Left lung (tissue), 4 donors: ENCODE measurements at regions not wholly inside any gene's neighbourhood (a gene's known extent, or its start where the extent isn't known, plus 50 kb on each side); places are given as distances from the start of the nearest gene placed in this dataset.

Experiments used
- ATAC-seq: fragments of 200-7000 bp; cut with Tn5 transposase; one replicate; pipeline ENCODE4 v1.9.1; 2020; ENCODE audit warnings: moderate library complexity
- DNase-seq, 4 donors: peaks; one replicate each; pipeline ENCODE4 v3.0.0-alpha.2; 2013 to 2020
- H3K27ac ChIP-seq, 2 donors: fragments of 200-600 bp; sonication (generic) in 1 of 2; one replicate each; pipeline versions ENCODE4 v1.5.0 to v1.8.0; 2020 to 2021
- H3K27me3 ChIP-seq, 2 donors: fragments of 200-600 bp; sonication (generic) in 1 of 2; one replicate each; pipeline versions ENCODE4 v1.5.0 to v1.8.0; 2020 to 2021
- H3K36me3 ChIP-seq, 2 donors: fragments of 200-600 bp; sonication (generic) in 1 of 2; one replicate each; pipeline versions ENCODE4 v1.5.0 to v1.8.0; 2020 to 2021
- H3K4me1 ChIP-seq, 2 donors: fragments of 200-600 bp; one replicate each; pipeline ENCODE4 v1.8.0; 2021
- H3K4me3 ChIP-seq, 2 donors: fragments of 200-600 bp; sonication (generic) in 1 of 2; one replicate each; pipeline versions ENCODE4 v1.5.0 to v1.8.0; 2020 to 2021; ENCODE audit warnings: mild to moderate bottlenecking in 1 of 2
- H3K9me3 ChIP-seq, 2 donors: fragments of 200-600 bp; sonication (generic) in 1 of 2; one replicate each; pipeline versions ENCODE4 v1.5.0 to v1.8.0; 2020 to 2021
- CTCF ChIP-seq, 2 donors: fragments of 200-600 bp; sonication (generic) in 1 of 2; IDR thresholded peaks; one replicate each; pipeline versions ENCODE4 v1.5.0 to v1.8.0; 2021; ENCODE audit warnings: antibody characterized with exemption in 2 of 2
- intact Hi-C, 2 donors: fragments of 100-400 bp; cut with DNase I; formaldehyde crosslinking; loops; one replicate each; pipeline versions ENCODE4 v1.11.2 to v1.14.2; 2022
- donor health status: DM: no; HTN: yes; CAD: no.
- donor health status: DM: no; HTN: no; CAD: no.

- H3K4me3 ChIP-seq = no peak overlapping the region
- H3K27ac ChIP-seq = no peak overlapping the region
- H3K27me3 ChIP-seq = peaks cover 0 to 23% of the 10 kb centered on the region in 2 donors
- TF ChIP-seq CTCF (IDR thresholded peaks at IDR 0.05) = no peak
- H3K36me3 ChIP-seq = no peaks in the 10 kb centered on the region
- no peaks in the 10 kb centered on the region for H3K9me3 ChIP-seq
- intact Hi-C loops = no loop called here
- no peak for DNase-seq
- ATAC-seq = no peak
- H3K4me1 ChIP-seq = no peaks in the 10 kb centered on the region
Measured at GRCh38 chr11:131301306-131301705, 69.1 kb upstream of the NTM start.

GRCh38 chr11:131302836-131303235, 67.6 kb upstream of the NTM start:
- Histone ChIP-seq H3K4me1 (no peaks in the 10 kb centered on the region), H3K4me3 (no peak overlapping the region), H3K9me3 (no peaks in the 10 kb centered on the region), H3K36me3 (no peaks in the 10 kb centered on the region), H3K27ac (no peak overlapping the region), H3K27me3 (peaks cover 0 to 24% of the 10 kb centered on the region in 2 donors)
- ATAC-seq = no peak
- intact Hi-C loops = no loop called here
- no peak for DNase-seq
- no peak for TF ChIP-seq CTCF (IDR thresholded peaks at IDR 0.05)

GRCh38 chr11:131303611-131304119, 66.8 kb upstream of the NTM start:
- no peaks in the 10 kb centered on the region for H3K36me3 ChIP-seq
- H3K27ac ChIP-seq = no peak overlapping the region
- intact Hi-C loops = no loop called here
- no peak for TF ChIP-seq CTCF (IDR thresholded peaks at IDR 0.05)
- no peak for ATAC-seq
- no peaks in the 10 kb centered on the region for H3K4me1 ChIP-seq
- no peaks in the 10 kb centered on the region for H3K9me3 ChIP-seq
- no peak for DNase-seq
- no peak overlapping the region for H3K4me3 ChIP-seq
- H3K27me3 ChIP-seq = peaks cover 0 to 24% of the 10 kb centered on the region in 2 donors

GRCh38 chr11:131305005-131305404, 65.4 kb upstream of the NTM start:
- TF ChIP-seq CTCF (IDR thresholded peaks at IDR 0.05) = no peak
- ATAC-seq (no peak), DNase-seq (no peak)
- Histone ChIP-seq H3K4me1 (no peaks in the 10 kb centered on the region), H3K4me3 (no peak overlapping the region), H3K36me3 (no peaks in the 10 kb centered on the region), H3K27me3 (peaks cover 0 to 25% of the 10 kb centered on the region in 2 donors), H3K27ac (no peak overlapping the region), H3K9me3 (no peaks in the 10 kb centered on the region)
- intact Hi-C loops = no loop called here

- H3K4me1 ChIP-seq = no peaks in the 10 kb centered on the region
- intact Hi-C loops = no loop called here
- H3K27me3 ChIP-seq = peaks cover 0 to 14% of the 10 kb centered on the region in 2 donors
- no peaks in the 10 kb centered on the region for H3K36me3 ChIP-seq
- H3K27ac ChIP-seq = no peak overlapping the region
- peaks cover 0 to 3% of the 10 kb centered on the region in 2 donors for H3K9me3 ChIP-seq
- no peak for TF ChIP-seq CTCF (IDR thresholded peaks at IDR 0.05)
- no peak for DNase-seq
- no peak overlapping the region for H3K4me3 ChIP-seq
- no peak for ATAC-seq
Measured at GRCh38 chr11:131307506-131307905, 62.9 kb upstream of the NTM start.
